Activated naive CD8-positive, alpha-beta T cell (primary cell): ENCODE measurements at regions not wholly inside any gene's neighbourhood (a gene's known extent, or its start where the extent isn't known, plus 50 kb on each side); places are given as distances from the start of the nearest gene placed in this dataset.

Experiments
- H3K27ac Mint-ChIP-seq: one replicate; pipeline ENCODE4 v1.8.0; 2021; ENCODE audit warnings: mixed read lengths
- H3K27me3 Mint-ChIP-seq: one replicate; pipeline ENCODE4 v1.8.0; 2021; ENCODE audit warnings: mixed read lengths
- H3K36me3 Mint-ChIP-seq: one replicate; pipeline ENCODE4 v1.8.0; 2021; ENCODE audit warnings: mixed read lengths
- H3K4me1 Mint-ChIP-seq: one replicate; pipeline ENCODE4 v1.8.0; 2021; ENCODE audit warnings: low read depth, mixed read lengths
- H3K4me3 Mint-ChIP-seq: one replicate; pipeline ENCODE4 v1.8.0; 2021; ENCODE audit warnings: mild to moderate bottlenecking, mixed read lengths
- H3K9me3 Mint-ChIP-seq: one replicate; pipeline ENCODE4 v1.8.0; 2021; ENCODE audit warnings: low read depth, mixed read lengths

DNA sequence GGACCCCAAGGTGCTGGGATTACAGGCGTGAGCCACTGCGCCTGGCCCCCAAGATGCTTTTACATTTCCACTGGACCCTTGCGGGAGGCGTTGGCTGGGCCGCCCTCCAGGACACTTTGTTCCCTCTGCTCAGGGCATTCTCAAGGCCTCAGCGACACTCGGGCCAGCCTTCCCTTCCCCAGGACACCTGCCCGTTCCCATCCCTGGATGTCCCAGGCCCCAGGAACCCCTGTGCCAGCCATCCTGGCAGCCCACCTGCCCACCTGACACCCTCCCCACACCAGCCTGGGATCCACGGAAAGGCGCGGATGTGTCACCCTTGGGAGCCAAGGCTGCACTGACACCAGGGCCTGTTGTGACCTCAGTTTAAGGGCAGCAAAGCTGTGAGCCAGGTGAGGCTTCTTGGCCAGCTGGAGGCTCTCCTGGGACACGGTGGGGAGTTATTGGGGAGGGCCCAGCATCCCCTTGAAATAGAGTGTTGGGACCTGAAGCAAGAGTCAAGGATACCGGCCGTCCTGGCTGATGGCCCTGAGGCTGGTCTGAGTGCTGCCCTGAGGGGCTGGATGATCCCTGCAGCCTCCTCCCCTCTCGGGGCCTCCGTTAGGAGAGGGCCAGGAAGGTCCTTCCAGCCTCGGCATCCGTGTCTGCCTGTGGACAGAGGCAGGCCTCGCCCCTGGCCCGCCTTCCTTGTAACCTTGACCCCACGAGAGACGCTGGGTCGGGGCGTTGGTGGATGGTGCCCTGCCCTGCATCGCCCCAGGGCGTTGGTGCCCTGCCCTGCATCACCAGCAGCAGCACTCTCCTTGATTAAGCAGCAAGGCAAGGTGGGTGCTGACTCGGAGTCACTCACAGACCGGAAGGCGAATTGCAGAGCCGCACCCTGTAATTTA lies 84.2 kb upstream of the BHLHE23 start:
- Mint-ChIP-seq H3K9me3 (no peaks in the 10 kb centered on the region), H3K4me1 (no peaks in the 10 kb centered on the region), H3K36me3 (no peaks in the 10 kb centered on the region), H3K27me3 (peaks cover 16% of the 10 kb centered on the region), H3K4me3 (no peak overlapping the region), H3K27ac (no peak overlapping the region)

DNA sequence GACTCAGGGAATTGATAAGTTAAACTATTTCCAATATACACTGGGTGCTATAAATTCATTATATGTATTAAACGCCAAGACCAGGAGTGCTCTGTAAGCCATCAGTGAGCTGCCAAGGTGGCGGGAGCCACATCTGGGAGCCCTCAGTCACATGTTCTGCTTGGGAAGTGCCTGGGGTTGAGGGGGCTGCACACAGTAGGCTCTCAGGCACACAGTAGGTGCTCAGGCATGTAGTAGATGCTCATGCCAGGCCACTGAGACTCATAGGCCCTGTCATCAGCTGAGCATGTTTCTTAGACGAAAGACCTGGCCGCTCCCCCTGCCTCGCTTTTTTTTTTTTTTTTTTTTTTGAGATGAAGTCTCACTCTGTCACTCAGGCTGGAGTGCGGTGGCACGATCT lies 83.3 kb upstream of the BHLHE23 start:
- Mint-ChIP-seq H3K27me3 (peaks cover 21% of the 10 kb centered on the region), H3K4me3 (no peak overlapping the region), H3K4me1 (no peaks in the 10 kb centered on the region), H3K36me3 (no peaks in the 10 kb centered on the region), H3K9me3 (no peaks in the 10 kb centered on the region), H3K27ac (no peak overlapping the region)

DNA sequence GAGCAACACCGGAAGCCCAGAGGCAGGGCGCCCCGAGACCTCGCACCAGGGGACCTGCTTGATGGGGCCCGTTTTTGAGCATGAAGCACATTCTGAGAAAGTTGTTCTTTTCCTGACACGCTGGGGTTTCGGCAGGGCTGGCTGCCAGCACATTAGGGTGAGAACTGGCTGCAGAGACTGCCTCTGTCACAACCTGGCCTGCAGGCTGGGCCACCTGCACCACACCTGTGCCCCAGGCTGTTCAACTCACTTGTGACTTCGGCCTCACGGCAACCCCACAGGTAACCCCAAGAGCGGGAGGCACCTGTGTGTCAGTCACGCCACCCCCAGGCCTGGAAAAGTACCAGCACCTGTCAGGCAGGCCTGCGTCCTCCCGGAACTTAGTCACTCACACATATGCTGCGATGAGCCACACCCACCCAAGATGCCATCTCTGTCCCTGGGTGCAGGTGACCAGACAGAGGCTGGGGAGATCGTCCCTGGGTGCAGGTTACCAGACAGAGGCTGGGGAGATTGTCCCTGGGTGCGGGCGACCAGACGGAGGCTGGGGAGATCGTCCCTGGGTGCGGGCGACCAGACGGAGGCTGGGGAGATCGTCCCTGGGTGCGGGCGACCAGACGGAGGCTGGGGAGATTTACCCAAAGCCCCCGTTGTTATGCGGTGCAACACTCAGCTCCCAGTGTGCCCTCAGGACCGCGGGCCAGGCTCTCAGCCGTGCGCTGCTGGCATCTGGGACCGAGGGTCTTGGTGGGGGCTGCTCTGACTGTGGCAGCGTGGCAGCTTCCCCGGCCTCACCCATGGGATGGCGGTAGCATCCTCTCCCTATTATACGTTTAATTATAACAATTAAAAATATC lies 82.5 kb upstream of the BHLHE23 start:
- peaks cover 19% of the 10 kb centered on the region for H3K27me3 Mint-ChIP-seq
- no peak overlapping the region for H3K4me3 Mint-ChIP-seq
- H3K4me1 Mint-ChIP-seq, result no peaks in the 10 kb centered on the region
- no peaks in the 10 kb centered on the region for H3K36me3 Mint-ChIP-seq
- H3K9me3 Mint-ChIP-seq, result no peaks in the 10 kb centered on the region
- H3K27ac Mint-ChIP-seq, result no peak overlapping the region

DNA sequence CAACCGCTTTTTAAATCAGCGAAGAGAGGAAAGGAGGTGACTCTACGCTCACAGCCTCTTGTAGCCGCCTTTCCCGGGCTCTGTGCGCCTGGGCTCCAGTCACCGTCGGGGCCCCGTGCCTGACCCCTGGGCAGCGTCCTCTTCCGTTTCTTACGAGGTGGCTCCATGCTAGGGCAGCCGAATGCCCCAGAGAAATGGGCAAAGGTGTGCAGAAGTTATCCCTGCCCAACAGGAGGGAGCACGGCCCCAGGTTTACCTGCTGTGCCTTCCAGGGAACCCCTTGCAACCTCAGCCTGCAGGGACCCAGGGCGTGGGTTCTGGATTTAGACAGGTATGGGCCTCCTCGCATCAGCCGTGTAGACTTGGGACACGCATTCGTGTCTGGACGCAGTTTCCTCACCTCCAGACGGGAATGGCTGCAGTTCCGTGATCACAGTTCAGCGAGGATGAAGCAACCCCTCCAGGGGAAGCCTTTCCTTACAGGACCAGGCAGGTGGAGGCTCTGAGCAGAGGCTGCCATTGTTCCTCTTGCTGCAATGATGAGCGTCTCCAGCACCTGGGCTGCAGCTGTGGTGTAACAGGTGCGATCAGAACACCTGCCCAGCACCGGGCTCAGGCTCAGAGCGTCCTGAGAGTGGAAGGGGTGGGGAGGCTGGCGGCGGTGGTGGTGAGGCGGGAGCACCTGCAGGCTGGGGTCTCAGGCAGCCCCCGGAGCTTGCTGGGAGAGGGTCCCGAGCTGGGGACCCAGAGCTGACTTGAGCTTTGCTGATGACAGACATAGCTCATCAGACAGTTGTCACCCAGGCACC lies 81.3 kb upstream of the BHLHE23 start:
- no peaks in the 10 kb centered on the region for H3K9me3 Mint-ChIP-seq
- no peak overlapping the region for H3K27ac Mint-ChIP-seq
- H3K36me3 Mint-ChIP-seq, result no peaks in the 10 kb centered on the region
- no peaks in the 10 kb centered on the region for H3K4me1 Mint-ChIP-seq
- H3K27me3 Mint-ChIP-seq, result peaks cover 19% of the 10 kb centered on the region
- H3K4me3 Mint-ChIP-seq, result no peak overlapping the region

DNA sequence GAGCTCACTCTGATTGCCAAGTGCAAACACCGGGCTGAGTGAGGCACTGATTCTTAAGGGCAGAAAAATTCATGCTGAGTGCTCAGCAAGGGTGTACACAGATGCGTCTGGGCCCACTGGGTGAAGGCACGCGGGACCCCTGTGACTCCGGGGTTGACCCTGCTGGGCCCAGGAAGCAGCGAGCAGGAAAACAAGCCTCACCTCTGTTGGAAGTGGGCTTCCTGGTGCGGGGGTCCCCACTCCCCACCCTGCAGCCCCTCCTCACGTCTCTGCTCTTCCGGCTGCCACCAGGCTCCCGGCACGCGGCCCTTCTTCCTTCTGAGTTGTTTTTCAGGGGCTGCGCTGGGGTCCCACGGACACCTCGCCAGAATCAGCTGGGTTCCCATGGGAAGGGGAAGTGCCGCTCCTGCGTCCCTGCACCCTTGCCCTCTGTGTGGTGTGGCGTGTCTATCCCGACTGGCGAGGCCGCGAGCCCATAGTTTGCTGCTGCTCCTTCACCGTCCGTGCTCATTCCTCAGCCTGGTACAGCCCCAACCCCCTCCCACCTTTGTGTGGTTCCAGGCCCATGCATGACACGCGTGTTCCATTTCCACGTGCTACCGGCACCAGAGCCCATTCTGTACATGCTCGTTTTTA lies 80.6 kb upstream of the BHLHE23 start:
- Mint-ChIP-seq H3K9me3 (no peaks in the 10 kb centered on the region), H3K36me3 (no peaks in the 10 kb centered on the region), H3K4me3 (no peak overlapping the region), H3K27ac (no peak overlapping the region), H3K27me3 (peaks cover 22% of the 10 kb centered on the region), H3K4me1 (no peaks in the 10 kb centered on the region)

DNA sequence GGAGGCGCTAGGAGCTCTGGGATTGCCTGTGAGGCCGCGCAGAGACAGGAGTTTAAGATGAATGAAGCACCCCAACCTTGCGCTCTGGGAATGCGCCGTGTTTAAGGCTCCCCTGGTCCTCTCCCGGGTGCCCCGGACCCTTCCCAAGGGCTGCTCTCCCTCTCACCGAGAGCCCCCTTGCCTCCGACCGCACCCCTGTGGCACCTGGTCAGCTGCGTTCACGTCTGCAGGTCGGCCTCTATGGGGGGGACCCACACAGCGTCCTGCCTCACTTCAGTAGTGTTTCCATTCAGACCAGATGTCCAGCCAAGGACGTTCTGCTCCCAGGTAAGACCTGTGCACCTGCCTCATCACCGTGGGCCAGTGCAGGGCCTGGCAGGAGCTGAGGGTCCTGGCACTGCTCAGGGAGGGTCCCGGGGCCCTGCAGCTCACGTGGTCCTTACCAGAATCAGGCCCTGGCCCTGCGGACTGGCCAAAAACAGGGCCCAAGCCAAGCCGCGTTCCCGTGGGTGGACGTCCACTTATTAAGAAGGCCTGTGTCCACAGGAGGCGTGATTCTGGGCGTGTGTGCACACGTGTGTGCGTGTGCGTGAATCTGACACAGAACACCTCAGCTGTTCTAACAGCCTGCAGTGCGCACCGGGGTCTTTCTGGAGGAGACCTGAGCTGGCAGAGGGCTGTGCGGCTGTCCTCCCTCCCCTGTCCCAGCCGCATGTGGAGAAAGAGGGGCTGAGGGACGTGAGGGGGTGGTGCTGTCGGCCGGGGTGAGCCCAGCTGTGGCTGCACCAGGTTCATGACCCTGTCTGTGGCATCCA lies 79.9 kb upstream of the BHLHE23 start:
- Mint-ChIP-seq H3K4me3 (no peak overlapping the region), H3K36me3 (no peaks in the 10 kb centered on the region), H3K4me1 (no peaks in the 10 kb centered on the region), H3K9me3 (no peaks in the 10 kb centered on the region), H3K27ac (no peak overlapping the region), H3K27me3 (peaks cover 25% of the 10 kb centered on the region)

DNA sequence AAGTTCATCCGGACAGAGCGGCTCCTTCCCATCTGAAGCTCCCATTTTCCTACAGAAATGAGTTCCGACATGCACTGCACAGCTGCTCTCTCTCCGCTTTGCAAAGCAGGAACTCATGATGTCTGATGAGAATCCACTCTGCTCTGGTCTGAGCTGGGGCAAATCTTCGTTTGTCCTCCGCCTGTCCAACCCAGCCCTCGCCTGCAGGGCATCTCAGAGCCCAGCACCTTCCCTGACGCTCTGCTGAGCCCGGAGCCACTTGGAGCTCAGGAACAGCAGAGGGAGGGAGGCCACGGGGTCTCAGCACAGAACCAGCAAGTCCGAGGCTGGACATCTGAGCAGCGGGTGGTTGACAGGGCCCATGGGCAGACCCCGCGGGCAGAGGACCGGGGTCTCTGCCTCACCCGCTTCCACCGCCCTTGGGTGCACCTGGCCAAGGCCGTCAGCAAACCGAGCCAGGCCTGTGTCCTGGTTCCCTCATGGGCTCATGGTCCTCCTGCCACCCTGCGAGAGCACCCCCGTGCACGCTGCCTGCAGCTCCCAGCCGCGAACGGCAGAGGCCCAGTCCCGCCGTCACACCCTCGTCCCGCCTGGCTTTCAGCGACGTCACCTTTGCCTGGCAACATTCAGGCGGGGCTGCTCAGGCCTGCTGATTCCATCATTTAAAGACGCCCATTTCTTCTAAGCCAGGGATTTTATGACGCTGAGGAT lies 78.5 kb upstream of the BHLHE23 start:
- Mint-ChIP-seq H3K4me3 (no peak overlapping the region), H3K27ac (no peak overlapping the region), H3K9me3 (no peaks in the 10 kb centered on the region), H3K4me1 (no peaks in the 10 kb centered on the region), H3K36me3 (no peaks in the 10 kb centered on the region), H3K27me3 (peaks cover 22% of the 10 kb centered on the region)

DNA sequence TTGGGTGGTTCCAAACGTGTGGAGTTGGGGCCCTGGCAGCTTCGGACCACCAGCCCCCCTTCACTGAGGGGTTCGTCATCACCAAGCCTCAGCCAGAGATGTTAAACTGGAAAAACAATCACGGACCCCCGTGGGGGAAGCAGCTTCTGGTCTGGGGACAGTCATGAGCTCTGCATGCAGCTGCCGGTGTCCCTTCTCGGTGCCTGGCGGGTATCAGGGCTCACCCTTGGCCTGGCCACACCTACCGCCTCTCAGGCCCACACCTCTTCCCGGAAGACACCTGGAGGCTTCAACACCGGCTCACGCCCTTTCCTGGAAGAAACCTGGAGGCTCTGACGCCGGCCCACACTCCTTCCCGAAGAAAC lies 77.8 kb upstream of the BHLHE23 start:
- Mint-ChIP-seq H3K36me3 (peaks cover 2% of the 10 kb centered on the region), H3K27me3 (peaks cover 23% of the 10 kb centered on the region), H3K4me3 (no peak overlapping the region), H3K27ac (no peak overlapping the region), H3K4me1 (no peaks in the 10 kb centered on the region), H3K9me3 (peaks cover 3% of the 10 kb centered on the region)

DNA sequence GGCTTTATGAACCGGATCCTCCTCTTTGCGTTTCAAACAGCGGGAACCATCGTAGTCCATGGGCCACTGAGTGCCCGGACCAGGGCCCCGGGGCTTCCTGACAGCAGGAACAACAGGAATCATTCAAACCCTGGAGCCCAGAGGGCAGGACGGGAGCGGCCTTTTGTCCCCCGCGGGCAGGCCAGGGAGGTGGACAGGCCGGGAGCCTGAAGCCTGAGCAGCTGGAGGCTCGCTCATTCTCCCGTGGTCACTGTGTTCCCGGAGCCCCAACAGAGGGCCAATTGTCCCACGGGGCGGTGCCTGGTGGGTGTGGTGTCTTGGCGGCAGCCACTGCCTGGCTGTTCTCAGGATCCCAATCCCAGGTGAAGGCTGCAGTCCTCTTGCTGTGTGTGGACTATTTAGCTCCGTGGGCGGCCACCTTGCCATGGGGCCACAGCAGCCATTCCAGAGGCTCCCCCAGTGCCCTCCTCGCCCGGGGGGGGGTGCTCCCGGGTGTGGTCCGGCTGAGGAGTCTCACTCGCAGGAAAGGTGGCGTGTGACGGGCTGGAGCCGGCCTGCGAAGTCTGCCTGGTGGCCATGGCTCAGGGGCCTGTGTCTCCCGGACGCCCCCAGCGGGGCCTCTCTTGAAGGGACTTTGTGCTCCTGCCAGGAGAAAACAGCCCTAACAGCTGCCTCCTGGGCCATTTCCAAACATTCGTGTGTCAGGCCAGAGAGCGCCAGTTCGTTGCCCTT lies 77.2 kb upstream of the BHLHE23 start:
- H3K36me3 Mint-ChIP-seq, result peaks cover 2% of the 10 kb centered on the region

DNA sequence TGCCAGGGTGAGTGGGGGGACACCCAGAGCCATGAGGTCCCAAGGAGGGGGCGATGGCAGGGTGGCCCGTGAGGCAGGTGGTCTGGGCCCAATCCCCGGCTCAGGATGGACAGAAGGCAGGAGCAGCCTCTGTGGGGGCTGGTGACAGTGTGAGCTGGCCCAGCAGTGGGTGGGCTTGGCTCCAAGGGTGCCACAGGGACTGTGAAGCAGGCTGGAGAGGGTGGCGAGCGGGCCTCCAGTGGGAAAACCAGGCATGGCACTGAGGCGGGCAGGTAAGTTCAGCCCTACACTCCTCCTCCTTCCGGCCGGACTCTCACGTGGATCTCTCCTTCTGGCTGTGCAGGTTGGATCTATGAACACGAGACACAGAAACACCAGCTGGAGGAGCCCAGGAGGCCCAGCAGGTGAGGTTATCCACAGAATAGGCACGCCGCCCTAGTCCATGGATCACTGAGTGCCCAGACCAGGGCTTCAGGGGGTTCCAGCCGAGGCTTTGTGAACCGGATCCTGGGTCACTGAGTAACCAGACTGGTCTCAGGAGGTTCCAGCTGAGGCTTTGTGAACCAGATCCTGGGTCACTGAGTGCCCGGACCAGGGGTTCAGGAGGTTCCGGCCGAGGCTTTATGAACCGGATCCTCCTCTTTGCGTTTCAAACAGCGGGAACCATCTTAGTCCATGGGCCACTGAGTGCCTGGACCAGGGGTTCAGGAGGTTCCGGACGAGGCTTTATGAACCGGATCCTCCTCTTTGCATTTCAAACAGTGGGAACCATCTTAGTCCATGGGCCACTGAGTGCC lies 76.4 kb upstream of the BHLHE23 start:
- Mint-ChIP-seq H3K27ac (no peak overlapping the region), H3K27me3 (peaks cover 22% of the 10 kb centered on the region), H3K4me1 (no peaks in the 10 kb centered on the region), H3K36me3 (peaks cover 2% of the 10 kb centered on the region), H3K4me3 (no peak overlapping the region), H3K9me3 (peaks cover 10% of the 10 kb centered on the region)

More for the DNA sequence above, 77.2 kb upstream of the BHLHE23 start:
- Mint-ChIP-seq H3K4me1 (no peaks in the 10 kb centered on the region), H3K9me3 (peaks cover 5% of the 10 kb centered on the region), H3K27me3 (peaks cover 24% of the 10 kb centered on the region), H3K4me3 (no peak overlapping the region), H3K27ac (no peak overlapping the region)

DNA sequence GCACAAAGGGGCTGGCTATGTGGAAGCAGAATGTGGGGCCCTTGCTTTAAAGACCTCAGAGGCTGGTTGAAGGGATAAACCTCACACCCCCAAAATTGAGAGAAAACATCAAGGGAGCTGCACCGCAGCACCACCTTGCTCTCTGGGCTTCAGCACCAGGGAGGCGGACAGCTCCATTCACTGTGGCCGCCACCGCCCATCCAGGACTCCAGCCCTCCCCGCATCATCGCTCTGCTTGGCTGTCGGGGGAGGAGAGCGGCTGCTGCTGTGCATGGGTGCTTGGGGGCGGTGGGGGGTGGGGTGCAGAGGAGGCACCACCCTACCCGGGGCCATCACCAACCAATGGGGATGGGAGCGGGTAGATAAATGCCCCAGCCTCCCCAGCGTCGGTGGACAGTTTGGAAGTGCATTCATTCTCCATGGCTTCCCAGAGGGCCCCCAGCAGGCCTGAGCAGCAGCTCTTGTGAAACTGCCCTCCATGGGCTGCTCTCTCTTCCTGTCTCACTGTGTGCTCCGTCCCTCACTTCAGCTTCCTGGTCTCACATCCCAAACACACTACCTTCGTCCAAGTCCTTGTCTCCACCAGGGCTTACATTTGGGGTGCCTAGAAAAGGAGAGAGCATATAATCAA lies 75.7 kb upstream of the BHLHE23 start:
- H3K4me3 Mint-ChIP-seq, result no peak overlapping the region
- H3K27ac Mint-ChIP-seq, result no peak overlapping the region
- H3K27me3 Mint-ChIP-seq, result peaks cover 19% of the 10 kb centered on the region
- no peaks in the 10 kb centered on the region for H3K4me1 Mint-ChIP-seq
- H3K9me3 Mint-ChIP-seq, result peaks cover 17% of the 10 kb centered on the region
- peaks cover 4% of the 10 kb centered on the region for H3K36me3 Mint-ChIP-seq

DNA sequence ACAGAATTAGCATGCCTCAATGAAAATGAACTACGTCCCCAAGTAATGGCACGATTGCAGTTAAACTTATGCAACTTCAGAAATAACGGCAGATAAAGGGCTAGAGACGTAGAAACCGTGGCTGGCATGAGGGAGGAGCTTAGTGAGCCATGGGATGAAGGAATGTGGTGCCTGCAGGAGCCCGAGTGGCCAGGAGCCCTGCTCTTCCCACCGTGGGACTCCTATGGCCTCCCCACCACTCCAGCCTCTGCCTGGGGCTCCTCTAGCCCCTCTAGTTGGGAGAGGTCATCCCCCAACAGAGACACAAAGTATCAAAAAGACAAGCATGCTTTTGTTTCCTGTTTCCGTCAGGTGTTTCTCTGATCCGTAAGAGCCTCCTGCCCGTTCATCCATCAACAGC lies 75.1 kb upstream of the BHLHE23 start:
- Mint-ChIP-seq H3K36me3 (peaks cover 4% of the 10 kb centered on the region), H3K4me1 (no peaks in the 10 kb centered on the region), H3K4me3 (no peak overlapping the region), H3K27me3 (peaks cover 19% of the 10 kb centered on the region), H3K9me3 (peaks cover 18% of the 10 kb centered on the region), H3K27ac (no peak overlapping the region)
